GM12891 (cell line): ENCODE measurements at regions not wholly inside any gene's neighbourhood (a gene's known extent, or its start where the extent isn't known, plus 50 kb on each side); places are given as distances from the start of the nearest gene placed in this dataset.

Experiments
- DNase-seq: peaks from one replicate; pipeline ENCODE4 v3.0.0; 2011; ENCODE audit warnings: low spot score; ENCODE audit not compliant: insufficient read length
- FAIRE-seq: peaks from 2 replicates; lab custom pipeline; 2011; peaks lifted over from hg19 to GRCh38; lab: Jason Lieb, UNC
- PAX5 ChIP-seq: IDR thresholded peaks from 2 replicates; pipeline ENCODE4 v1.6.1; 2011; ENCODE audit warnings: low read length, moderate library complexity, mild to moderate bottlenecking; ENCODE audit not compliant: insufficient read depth, severe bottlenecking
- POLR2A ChIP-seq: IDR thresholded peaks from 2 replicates; pipeline ENCODE4 v1.6.1; 2011; ENCODE audit warnings: low read depth, low read length, control low read depth
- POLR2AphosphoS5 ChIP-seq: IDR thresholded peaks from 2 replicates; pipeline ENCODE4 v1.6.1; 2011; ENCODE audit warnings: low read depth, low read length, control low read depth
- POU2F2 ChIP-seq: IDR thresholded peaks from 2 replicates; pipeline ENCODE4 v1.6.1; 2011; ENCODE audit warnings: low read depth, mild to moderate bottlenecking, control low read depth, low read length, moderate library complexity
- SPI1 ChIP-seq: IDR thresholded peaks from 2 replicates; pipeline ENCODE4 v1.6.1; 2011; ENCODE audit warnings: low read depth, low read length, control low read depth
- TAF1 ChIP-seq: IDR thresholded peaks from 2 replicates; pipeline ENCODE4 v1.6.1; 2011; ENCODE audit warnings: low read depth, low read length, control low read depth

- DNase-seq (no peak), FAIRE-seq (no peak)
- TF ChIP-seq POLR2AphosphoS5 = no peak
- no peak for TF ChIP-seq PAX5
These were observed 250.3 kb upstream of the EPHA4 start for GRCh38 chr2:221822416-221822815.

DNA sequence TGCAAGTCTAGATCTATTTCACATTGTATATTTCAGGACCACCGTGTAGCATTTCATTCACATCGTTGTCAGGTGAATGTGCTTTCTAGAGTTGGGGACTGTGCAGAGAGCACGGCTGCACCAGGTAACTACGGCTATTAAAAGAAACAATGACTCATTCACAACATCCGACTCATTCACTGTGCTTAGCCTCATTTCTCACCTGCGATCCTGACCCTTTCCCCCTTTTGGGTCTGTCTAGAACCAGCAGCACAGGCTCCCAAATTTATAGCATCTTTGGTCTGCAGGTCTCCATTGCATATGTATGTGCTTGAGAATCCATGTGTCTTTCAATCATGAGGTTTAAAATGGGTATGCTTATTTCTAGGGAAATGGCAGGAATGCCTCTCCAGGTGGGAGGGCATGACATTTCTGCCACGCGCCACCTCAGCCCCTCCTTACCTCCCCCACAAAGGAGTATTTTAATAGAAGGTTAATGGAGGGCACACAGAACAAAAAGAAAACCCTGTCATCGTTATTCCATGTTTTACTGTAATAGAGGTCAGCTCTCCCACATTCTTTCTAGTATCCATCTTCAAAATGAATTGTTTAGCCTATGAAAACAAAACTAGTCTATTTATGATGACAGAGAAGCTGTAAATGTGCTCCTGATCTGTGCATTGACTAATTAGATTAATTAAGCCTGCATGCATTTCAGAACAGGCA is 246.7 kb upstream of the EPHA4 start:
- TF ChIP-seq POLR2A = no peak
- no peak for FAIRE-seq
- DNase-seq = no peak

- no peak for DNase-seq
- no peak for FAIRE-seq
- TF ChIP-seq SPI1 (no peak), POU2F2 (no peak)
These were observed 245.8 kb upstream of the EPHA4 start for GRCh38 chr2:221817878-221818277.

GRCh38 chr2:221817052-221817451 is 244.9 kb upstream of the EPHA4 start:
- FAIRE-seq (no peak), DNase-seq (no peak)
- TF ChIP-seq POLR2AphosphoS5 (no peak), TAF1 (no peak), PAX5 (no peak), SPI1 (no peak), POLR2A (no peak), POU2F2 (no peak)

DNA sequence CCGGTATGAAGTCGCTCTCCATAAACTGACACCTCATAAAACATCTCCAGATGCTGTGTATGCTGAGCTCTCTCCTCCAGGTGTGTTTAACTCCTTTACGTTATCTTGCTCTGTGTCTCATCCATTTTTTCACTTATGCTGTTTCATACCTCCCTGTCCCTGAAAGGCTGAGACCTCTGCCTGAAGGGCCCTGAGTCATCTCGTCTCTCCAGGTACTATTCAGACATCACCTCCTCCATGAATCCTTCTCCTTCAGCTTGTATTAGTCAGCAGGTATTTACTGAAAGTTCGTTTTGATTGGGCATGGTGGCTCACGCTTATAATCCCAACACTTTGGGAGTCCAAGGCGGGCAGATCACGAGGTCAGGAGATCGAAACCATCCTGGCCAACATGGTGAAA is 244.5 kb upstream of the EPHA4 start:
- no peak for FAIRE-seq

DNA sequence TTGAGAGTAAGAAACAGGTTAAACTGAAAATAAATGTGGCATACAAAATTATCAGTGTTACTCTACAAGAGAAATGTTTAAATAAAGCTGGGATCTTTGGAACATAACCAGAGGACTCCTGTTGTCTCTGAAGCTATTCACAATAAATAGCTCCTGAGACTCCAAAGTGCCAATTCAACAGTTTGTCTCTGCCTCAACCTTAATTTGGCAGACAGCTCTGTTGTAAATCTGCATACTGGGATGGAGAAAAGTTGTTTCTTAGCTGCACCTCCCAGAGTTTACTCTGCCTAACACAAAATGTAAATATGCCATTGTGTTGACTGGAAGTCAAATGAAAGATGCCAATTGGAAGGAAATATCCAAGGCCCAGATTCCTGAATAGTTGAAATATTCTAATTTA is 238.5 kb upstream of the EPHA4 start:
- TF ChIP-seq POLR2A (no peak), TAF1 (no peak), POLR2AphosphoS5 (no peak), SPI1 (no peak), POU2F2 (no peak), PAX5 (no peak)
- FAIRE-seq (no peak), DNase-seq (no peak)

More for the DNA sequence above, 244.5 kb upstream of the EPHA4 start:
- TF ChIP-seq POU2F2 (no peak), POLR2AphosphoS5 (no peak), SPI1 (no peak), PAX5 (no peak), TAF1 (no peak), POLR2A (no peak)
- DNase-seq = no peak

DNA sequence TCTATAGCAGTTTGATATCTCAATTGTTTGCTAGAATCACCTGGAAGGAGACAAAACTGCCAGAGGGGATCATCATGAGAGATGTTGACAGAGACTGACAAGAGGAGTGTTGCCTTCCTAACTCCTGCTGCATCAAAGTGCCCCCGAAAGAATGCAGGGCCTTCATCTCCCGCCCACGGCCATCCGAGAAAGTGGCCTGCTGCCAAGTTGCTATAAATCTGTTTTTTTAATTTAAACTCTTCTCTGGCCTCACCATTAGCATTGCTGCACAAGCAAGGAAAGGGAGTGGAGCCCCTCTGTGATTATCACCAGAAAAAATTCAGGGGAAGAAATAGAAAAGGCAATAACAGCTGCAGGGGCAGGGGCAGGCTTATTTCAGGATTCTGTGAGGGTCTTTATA is 238.1 kb upstream of the EPHA4 start:
- no peak for FAIRE-seq
- TF ChIP-seq POLR2AphosphoS5 (no peak), POU2F2 (no peak), SPI1 (no peak), POLR2A (no peak), PAX5 (no peak)
- no peak for DNase-seq

- no peak for FAIRE-seq
- TF ChIP-seq TAF1 (no peak), POU2F2 (no peak), POLR2A (no peak), SPI1 (no peak), PAX5 (no peak), POLR2AphosphoS5 (no peak)
- DNase-seq = no peak
These were observed 236.4 kb upstream of the EPHA4 start for GRCh38 chr2:221808488-221808887.

GRCh38 chr2:221807706-221808105 is 235.6 kb upstream of the EPHA4 start:
- DNase-seq (no peak), FAIRE-seq (no peak)
- TF ChIP-seq POLR2A (no peak), POLR2AphosphoS5 (no peak), TAF1 (no peak), POU2F2 (no peak), SPI1 (no peak), PAX5 (no peak)

- no peak for DNase-seq
- FAIRE-seq = no peak
- no peak for TF ChIP-seq SPI1
- no peak for TF ChIP-seq POLR2A
- TF ChIP-seq POLR2AphosphoS5 = no peak
- TF ChIP-seq TAF1 = no peak
- TF ChIP-seq POU2F2 = no peak
These were observed 230.0 kb upstream of the EPHA4 start for GRCh38 chr2:221802089-221802488.
